ENCODE measurements at regions not wholly inside any gene's neighbourhood (a gene's known extent, or its start where the extent isn't known, plus 50 kb on each side); places are given as distances from the start of the nearest gene placed in this dataset.
"Not testable (repeated sequence)": the region's sequence is repeated elsewhere in the genome, so short reads cannot be mapped to it uniquely, and the experiment has no call there.

GRCh38 chr4:17010426-17011087 is 112.1 kb upstream of the LDB2 start:
- H3K4me3 ChIP-seq (ENCODE audit: low read length in 2 of 2), result no peak overlapping the region
- no peaks in the 10 kb centered on the region for H3K27me3 ChIP-seq (ENCODE audit: control insufficient read depth in 2 of 2, insufficient read depth in 1 of 2, low read length in 1 of 2)
- no peaks in the 10 kb centered on the region for H3K9me3 ChIP-seq (ENCODE audit: control insufficient read depth in 2 of 2, insufficient read depth in 1 of 2, low read length in 1 of 2)
- no peaks in the 10 kb centered on the region for H3K4me1 ChIP-seq (ENCODE audit: control insufficient read depth in 2 of 2, insufficient read depth in 2 of 2, low read length in 2 of 2)
- H3K36me3 ChIP-seq (ENCODE audit: control insufficient read depth in 2 of 2, insufficient read depth in 2 of 2, low read length in 1 of 2), result no peaks in the 10 kb centered on the region
- DNase-seq (ENCODE audit: low read depth in 6 of 9, low spot score in 9 of 9), result no peak
- 94% methylated on average over 13 of the region's 13 CpGs for WGBS
- H3K27ac ChIP-seq (ENCODE audit: low read depth in 1 of 2, low read length in 1 of 2), result no peak overlapping the region

GRCh38 chr4:17009871-17010367 is 111.5 kb upstream of the LDB2 start:
- Histone ChIP-seq H3K27me3 (ENCODE audit: control insufficient read depth in 2 of 2, insufficient read depth in 1 of 2, low read length in 1 of 2) (no peaks in the 10 kb centered on the region), H3K27ac (ENCODE audit: low read depth in 1 of 2, low read length in 1 of 2) (no peak overlapping the region), H3K36me3 (ENCODE audit: control insufficient read depth in 2 of 2, insufficient read depth in 2 of 2, low read length in 1 of 2) (no peaks in the 10 kb centered on the region), H3K4me3 (ENCODE audit: low read length in 2 of 2) (no peak overlapping the region), H3K9me3 (ENCODE audit: control insufficient read depth in 2 of 2, insufficient read depth in 1 of 2, low read length in 1 of 2) (no peaks in the 10 kb centered on the region), H3K4me1 (ENCODE audit: control insufficient read depth in 2 of 2, insufficient read depth in 2 of 2, low read length in 2 of 2) (no peaks in the 10 kb centered on the region)
- WGBS, result 85% methylated on average over 10 of the region's 10 CpGs
- DNase-seq (ENCODE audit: low read depth in 6 of 9, low spot score in 9 of 9), result no peak

DNA sequence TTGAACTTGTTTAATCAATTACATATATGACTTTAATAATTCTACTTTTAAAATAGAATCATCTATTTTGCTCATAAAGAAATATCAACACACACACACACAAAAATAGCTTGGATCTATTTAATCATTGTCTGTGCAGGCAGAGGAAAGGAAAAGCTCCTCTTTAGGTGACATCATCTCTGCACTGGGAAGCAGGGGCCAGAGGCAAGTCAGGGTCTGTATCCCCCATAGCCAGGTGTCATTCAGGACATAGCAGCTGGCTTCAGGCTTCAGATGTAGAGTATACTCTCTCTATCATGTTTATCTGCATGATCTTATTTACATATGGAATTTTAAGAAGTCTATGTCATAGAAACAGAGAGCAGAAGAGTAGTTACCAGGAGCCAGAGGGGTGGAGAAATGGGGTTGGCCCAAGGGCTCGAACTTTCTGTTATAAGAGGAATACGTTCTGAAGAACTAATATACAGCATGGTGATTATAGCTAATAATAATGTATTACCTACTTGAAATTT is 110.4 kb upstream of the LDB2 start:
- 93% methylated on average over 2 of the region's 2 CpGs for WGBS
- Histone ChIP-seq H3K27ac (ENCODE audit: low read depth in 1 of 2, low read length in 1 of 2) (no peak overlapping the region), H3K4me1 (ENCODE audit: control insufficient read depth in 2 of 2, insufficient read depth in 2 of 2, low read length in 2 of 2) (no peaks in the 10 kb centered on the region), H3K9me3 (ENCODE audit: control insufficient read depth in 2 of 2, insufficient read depth in 1 of 2, low read length in 1 of 2) (no peaks in the 10 kb centered on the region), H3K36me3 (ENCODE audit: control insufficient read depth in 2 of 2, insufficient read depth in 2 of 2, low read length in 1 of 2) (no peaks in the 10 kb centered on the region), H3K27me3 (ENCODE audit: control insufficient read depth in 2 of 2, insufficient read depth in 1 of 2, low read length in 1 of 2) (no peaks in the 10 kb centered on the region), H3K4me3 (ENCODE audit: low read length in 2 of 2) (no peak overlapping the region)
- no peak for DNase-seq (ENCODE audit: low read depth in 6 of 9, low spot score in 9 of 9)

DNA sequence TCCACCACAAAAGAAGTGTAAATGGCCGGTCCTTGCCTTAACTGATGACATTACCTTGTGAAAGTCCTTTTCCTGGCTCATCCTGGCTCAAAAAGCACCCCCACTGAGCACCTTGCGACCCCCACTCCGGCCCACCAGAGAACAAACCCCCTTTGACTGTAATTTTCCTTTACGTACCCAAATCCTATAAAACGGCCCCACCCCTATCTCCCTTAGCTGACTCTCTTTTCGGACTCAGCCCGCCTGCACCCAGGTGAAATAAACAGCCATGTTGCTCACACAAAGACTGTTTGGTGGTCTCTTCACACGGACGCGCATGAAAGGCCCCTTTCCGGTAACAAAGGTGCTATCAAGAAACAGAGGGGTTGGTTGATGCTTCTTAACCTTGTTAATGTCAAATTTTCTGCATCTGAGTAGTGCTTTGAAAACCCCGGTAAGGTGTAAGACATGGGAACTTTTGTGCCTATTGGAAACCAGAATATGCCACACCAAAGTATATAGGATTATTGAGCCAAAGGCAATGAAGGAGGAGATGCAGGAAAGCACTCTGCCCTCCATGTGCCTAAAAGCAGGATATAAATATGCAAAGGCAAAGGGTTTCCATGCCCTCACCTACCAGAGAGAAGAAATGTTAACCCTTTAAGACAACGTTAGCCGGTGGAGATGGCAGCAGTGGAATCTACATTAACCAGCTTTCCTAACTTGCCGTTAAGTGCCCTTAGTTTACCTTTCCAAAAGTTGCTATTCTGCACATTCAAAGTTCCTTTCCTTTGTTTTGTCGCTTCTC is 105.4 kb upstream of the LDB2 start:
- H3K4me3 ChIP-seq (ENCODE audit: low read length in 2 of 2); H3K9me3 ChIP-seq (ENCODE audit: control insufficient read depth in 2 of 2, insufficient read depth in 1 of 2, low read length in 1 of 2); H3K27me3 ChIP-seq (ENCODE audit: control insufficient read depth in 2 of 2, insufficient read depth in 1 of 2, low read length in 1 of 2); H3K4me1 ChIP-seq (ENCODE audit: control insufficient read depth in 2 of 2, insufficient read depth in 2 of 2, low read length in 2 of 2); H3K27ac ChIP-seq (ENCODE audit: low read depth in 1 of 2, low read length in 1 of 2); H3K36me3 ChIP-seq (ENCODE audit: control insufficient read depth in 2 of 2, insufficient read depth in 2 of 2, low read length in 1 of 2); DNase-seq (ENCODE audit: low read depth in 6 of 9, low spot score in 9 of 9): not testable (repeated sequence)
- WGBS, result 86% methylated on average over 16 of the region's 16 CpGs

DNA sequence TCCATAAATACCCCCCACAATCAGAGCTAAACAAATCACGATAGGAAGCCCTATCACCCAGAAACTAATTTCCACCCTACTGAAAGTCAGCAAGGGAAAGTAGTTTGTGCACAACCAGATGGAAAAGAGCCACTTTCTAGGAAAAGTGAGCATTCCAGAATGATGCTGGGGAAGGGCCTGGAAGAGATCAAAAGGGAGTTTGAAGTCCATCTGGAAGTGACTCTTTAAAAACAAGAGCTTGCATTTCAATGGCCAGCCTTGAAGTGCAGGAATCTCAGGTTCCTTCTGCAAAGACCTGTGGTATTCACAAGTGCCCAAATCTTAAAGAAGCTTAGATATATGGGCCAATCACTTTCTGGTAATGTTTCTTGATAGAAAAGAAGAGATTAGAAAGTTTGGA is 97.0 kb upstream of the LDB2 start:
- Histone ChIP-seq H3K4me1 (ENCODE audit: control insufficient read depth in 2 of 2, insufficient read depth in 2 of 2, low read length in 2 of 2) (no peaks in the 10 kb centered on the region), H3K4me3 (ENCODE audit: low read length in 2 of 2) (no peak overlapping the region), H3K27me3 (ENCODE audit: control insufficient read depth in 2 of 2, insufficient read depth in 1 of 2, low read length in 1 of 2) (no peaks in the 10 kb centered on the region), H3K36me3 (ENCODE audit: control insufficient read depth in 2 of 2, insufficient read depth in 2 of 2, low read length in 1 of 2) (no peaks in the 10 kb centered on the region), H3K27ac (ENCODE audit: low read depth in 1 of 2, low read length in 1 of 2) (no peak overlapping the region), H3K9me3 (ENCODE audit: control insufficient read depth in 2 of 2, insufficient read depth in 1 of 2, low read length in 1 of 2) (no peaks in the 10 kb centered on the region)
- 93% methylated on average over 1 of the region's 1 CpG for WGBS
- no peak for DNase-seq (ENCODE audit: low read depth in 6 of 9, low spot score in 9 of 9)

DNA sequence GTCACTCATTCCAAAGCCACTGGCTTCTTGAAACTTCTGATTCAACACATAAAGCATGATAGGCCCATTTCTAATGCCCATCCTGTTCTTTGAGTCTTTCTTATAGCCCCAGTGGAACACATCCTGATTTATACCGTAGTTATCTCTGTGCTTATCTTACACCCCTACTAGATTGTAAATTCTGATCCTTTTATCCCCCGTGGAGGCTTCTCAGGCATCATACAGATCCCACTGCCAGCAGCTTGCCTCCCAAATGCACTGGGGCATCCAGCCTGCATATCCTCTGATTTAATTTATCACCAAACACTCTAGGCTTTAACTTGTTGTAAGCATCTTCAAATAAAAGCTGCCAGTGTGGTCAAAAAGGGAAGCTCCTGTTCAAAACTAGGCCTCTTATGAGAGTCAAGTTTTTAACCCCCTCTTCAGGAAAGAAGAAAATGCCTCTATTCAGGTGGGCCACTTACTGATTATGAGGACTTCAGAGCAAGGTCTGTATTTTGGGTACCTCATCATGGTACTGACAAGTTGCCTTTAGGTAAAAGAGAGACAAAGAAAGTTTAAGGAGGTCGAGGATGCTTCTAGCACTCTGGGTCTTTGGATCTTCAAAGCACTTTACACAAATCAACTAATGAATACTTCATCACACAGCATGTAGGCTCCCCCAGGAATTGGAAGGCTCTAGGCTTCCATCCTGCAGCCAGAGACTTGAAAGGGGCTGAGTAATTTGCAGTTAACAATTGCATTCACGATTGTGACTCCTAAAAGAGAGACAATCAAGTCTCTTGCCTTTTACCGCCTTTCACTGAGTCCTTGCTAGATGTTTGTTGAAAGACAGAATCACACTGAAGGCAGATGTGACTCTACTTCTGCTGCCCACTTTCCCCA is 95.8 kb upstream of the LDB2 start:
- Histone ChIP-seq H3K9me3 (ENCODE audit: control insufficient read depth in 2 of 2, insufficient read depth in 1 of 2, low read length in 1 of 2) (no peaks in the 10 kb centered on the region), H3K4me1 (ENCODE audit: control insufficient read depth in 2 of 2, insufficient read depth in 2 of 2, low read length in 2 of 2) (no peaks in the 10 kb centered on the region), H3K27ac (ENCODE audit: low read depth in 1 of 2, low read length in 1 of 2) (no peak overlapping the region), H3K36me3 (ENCODE audit: control insufficient read depth in 2 of 2, insufficient read depth in 2 of 2, low read length in 1 of 2) (no peaks in the 10 kb centered on the region), H3K4me3 (ENCODE audit: low read length in 2 of 2) (no peak overlapping the region), H3K27me3 (ENCODE audit: control insufficient read depth in 2 of 2, insufficient read depth in 1 of 2, low read length in 1 of 2) (no peaks in the 10 kb centered on the region)
- WGBS, result 85% methylated on average over 5 of the region's 5 CpGs
- DNase-seq (ENCODE audit: low read depth in 6 of 9, low spot score in 9 of 9), result no peak

GRCh38 chr4:16992566-16993225 is 94.3 kb upstream of the LDB2 start:
- 67% methylated on average over 5 of the region's 5 CpGs for WGBS
- no peak for DNase-seq (ENCODE audit: low read depth in 6 of 9, low spot score in 9 of 9)
- H3K4me1 ChIP-seq (ENCODE audit: control insufficient read depth in 2 of 2, insufficient read depth in 2 of 2, low read length in 2 of 2), result no peaks in the 10 kb centered on the region
- H3K9me3 ChIP-seq (ENCODE audit: control insufficient read depth in 2 of 2, insufficient read depth in 1 of 2, low read length in 1 of 2), result no peaks in the 10 kb centered on the region
- no peak overlapping the region for H3K27ac ChIP-seq (ENCODE audit: low read depth in 1 of 2, low read length in 1 of 2)
- H3K27me3 ChIP-seq (ENCODE audit: control insufficient read depth in 2 of 2, insufficient read depth in 1 of 2, low read length in 1 of 2), result no peaks in the 10 kb centered on the region
- no peaks in the 10 kb centered on the region for H3K36me3 ChIP-seq (ENCODE audit: control insufficient read depth in 2 of 2, insufficient read depth in 2 of 2, low read length in 1 of 2)
- no peak overlapping the region for H3K4me3 ChIP-seq (ENCODE audit: low read length in 2 of 2)

- Histone ChIP-seq H3K36me3 (ENCODE audit: control insufficient read depth in 2 of 2, insufficient read depth in 2 of 2, low read length in 1 of 2) (no peaks in the 10 kb centered on the region), H3K9me3 (ENCODE audit: control insufficient read depth in 2 of 2, insufficient read depth in 1 of 2, low read length in 1 of 2) (no peaks in the 10 kb centered on the region), H3K27ac (ENCODE audit: low read depth in 1 of 2, low read length in 1 of 2) (no peak overlapping the region), H3K4me3 (ENCODE audit: low read length in 2 of 2) (no peak overlapping the region), H3K27me3 (ENCODE audit: control insufficient read depth in 2 of 2, insufficient read depth in 1 of 2, low read length in 1 of 2) (no peaks in the 10 kb centered on the region), H3K4me1 (ENCODE audit: control insufficient read depth in 2 of 2, insufficient read depth in 2 of 2, low read length in 2 of 2) (no peaks in the 10 kb centered on the region)
- WGBS, result 90% methylated on average over 5 of the region's 5 CpGs
- DNase-seq (ENCODE audit: low read depth in 6 of 9, low spot score in 9 of 9), result no peak
These were observed 93.0 kb upstream of the LDB2 start for GRCh38 chr4:16991450-16991849.

Data from thymus (tissue), 11 donors.